ENCODE measurements at regions not wholly inside any gene's neighbourhood (a gene's known extent, or its start where the extent isn't known, plus 50 kb on each side); places are given as distances from the start of the nearest gene placed in this dataset.

GRCh38 chr1:226482196-226482595 lies 66.4 kb upstream of the STUM start:
- Histone ChIP-seq H3K4me1 (ENCODE audit: insufficient read depth, low read length) (peaks cover 38% of the 10 kb centered on the region), H3K36me3 (ENCODE audit: low read depth, low read length) (no peaks in the 10 kb centered on the region), H3K9ac (ENCODE audit: low read length) (no peak overlapping the region), H3K4me2 (ENCODE audit: low read length) (no peak overlapping the region), H3K27ac (ENCODE audit: low read length) (no peak overlapping the region), H3K27me3 (ENCODE audit: low read length) (no peaks in the 10 kb centered on the region), H4K20me1 (ENCODE audit: low read length) (no peaks in the 10 kb centered on the region), H3F3A (ENCODE audit: low read length, unreplicated experiment) (no peaks in the 10 kb centered on the region), H3K4me3 (ENCODE audit: low read length) (no peak overlapping the region), H2AFZ (ENCODE audit: low read length) (no peak overlapping the region), H3K9me3 (ENCODE audit: low read length) (no peaks in the 10 kb centered on the region), H3K9me2 (replicated peaks; ENCODE audit: low read length) (no peaks in the 10 kb centered on the region), H3K79me2 (ENCODE audit: low read length) (no peaks in the 10 kb centered on the region)
- no TSS peak for BruUV-seq (replicated peaks)
- intact Hi-C loops (cut with micrococcal nuclease) = no loop called here
- TF ChIP-seq CTCF (conservative IDR thresholded peaks at IDR 0.05; ENCODE audit: low read depth, low read length) = no peak
- TF ChIP-seq EZH2phosphoT487 (IDR thresholded peaks at IDR 0.05; ENCODE audit: borderline replicate concordance, low read length) = no peak
- no peak for TF ChIP-seq EZH2 (IDR thresholded peaks at IDR 0.05; ENCODE audit: low read length, unreplicated experiment)
- no peak for DNase-seq
- CTCF ChIA-PET = no interaction called here
- ATAC-seq = no peak
- POLR2A ChIA-PET (ENCODE audit: unreplicated experiment) = no interaction called here

GRCh38 chr1:226482975-226483700 lies 65.4 kb upstream of the STUM start:
- no peaks in the 10 kb centered on the region for H4K20me1 ChIP-seq (ENCODE audit: low read length)
- H3K4me2 ChIP-seq (ENCODE audit: low read length) = no peak overlapping the region
- intact Hi-C loops (cut with micrococcal nuclease) = no loop called here
- H3K27me3 ChIP-seq (ENCODE audit: low read length) = no peaks in the 10 kb centered on the region
- TF ChIP-seq CTCF (conservative IDR thresholded peaks at IDR 0.05; ENCODE audit: low read depth, low read length) (no peak), EZH2phosphoT487 (IDR thresholded peaks at IDR 0.05; ENCODE audit: borderline replicate concordance, low read length) (no peak), EZH2 (IDR thresholded peaks at IDR 0.05; ENCODE audit: low read length, unreplicated experiment) (no peak)
- H3K36me3 ChIP-seq (ENCODE audit: low read depth, low read length) = no peaks in the 10 kb centered on the region
- H3K4me3 ChIP-seq (ENCODE audit: low read length) = no peak overlapping the region
- no peak overlapping the region for H3K27ac ChIP-seq (ENCODE audit: low read length)
- ChIA-PET POLR2A (ENCODE audit: unreplicated experiment) (no interaction called here), CTCF (no interaction called here)
- H3K9me3 ChIP-seq (ENCODE audit: low read length) = no peaks in the 10 kb centered on the region
- H3K9me2 ChIP-seq (replicated peaks; ENCODE audit: low read length) = no peaks in the 10 kb centered on the region
- no peaks in the 10 kb centered on the region for H3K79me2 ChIP-seq (ENCODE audit: low read length)
- DNase-seq (peak; percentile 44), ATAC-seq (no peak)
- no TSS peak for BruUV-seq (replicated peaks)
- no peak overlapping the region for H3K9ac ChIP-seq (ENCODE audit: low read length)
- H3F3A ChIP-seq (ENCODE audit: low read length, unreplicated experiment) = no peaks in the 10 kb centered on the region
- H3K4me1 ChIP-seq (ENCODE audit: insufficient read depth, low read length) = peaks cover 36% of the 10 kb centered on the region
- H2AFZ ChIP-seq (ENCODE audit: low read length) = no peak overlapping the region

GRCh38 chr1:226485192-226485591 lies 63.4 kb upstream of the STUM start:
- H3K9ac ChIP-seq (ENCODE audit: low read length) = no peak overlapping the region
- CTCF ChIA-PET = interaction anchor here (0.6 kb wide), 1 partner anchor 22 kb away, joined by 3 read pairs; no protein-coding TSS in a partner anchor
- ATAC-seq (peak; percentile 14; the same call in 1 of the 2 replicates), DNase-seq (no peak)
- intact Hi-C loops (cut with micrococcal nuclease) = no loop called here
- H3K4me1 ChIP-seq (ENCODE audit: insufficient read depth, low read length) = peaks cover 28% of the 10 kb centered on the region
- H3K4me2 ChIP-seq (ENCODE audit: low read length) = no peak overlapping the region
- POLR2A ChIA-PET (ENCODE audit: unreplicated experiment) = no interaction called here
- no peaks in the 10 kb centered on the region for H4K20me1 ChIP-seq (ENCODE audit: low read length)
- H3K27me3 ChIP-seq (ENCODE audit: low read length) = no peaks in the 10 kb centered on the region
- H3K79me2 ChIP-seq (ENCODE audit: low read length) = no peaks in the 10 kb centered on the region
- H3K36me3 ChIP-seq (ENCODE audit: low read depth, low read length) = no peaks in the 10 kb centered on the region
- no peak overlapping the region for H3K27ac ChIP-seq (ENCODE audit: low read length)
- H3F3A ChIP-seq (ENCODE audit: low read length, unreplicated experiment) = no peaks in the 10 kb centered on the region
- H3K9me3 ChIP-seq (ENCODE audit: low read length) = no peaks in the 10 kb centered on the region
- H2AFZ ChIP-seq (ENCODE audit: low read length) = no peak overlapping the region
- no peaks in the 10 kb centered on the region for H3K9me2 ChIP-seq (replicated peaks; ENCODE audit: low read length)
- no peak overlapping the region for H3K4me3 ChIP-seq (ENCODE audit: low read length)
- TF ChIP-seq EZH2 (IDR thresholded peaks at IDR 0.05; ENCODE audit: low read length, unreplicated experiment) (no peak), EZH2phosphoT487 (IDR thresholded peaks at IDR 0.05; ENCODE audit: borderline replicate concordance, low read length) (no peak), CTCF (conservative IDR thresholded peaks at IDR 0.05; ENCODE audit: low read depth, low read length) (no peak)
- BruUV-seq (replicated peaks) = no TSS peak

Data from PC-3 (cell line).